ENCODE measurements at regions not wholly inside any gene's neighbourhood (a gene's known extent, or its start where the extent isn't known, plus 50 kb on each side); places are given as distances from the start of the nearest gene placed in this dataset.

DNA sequence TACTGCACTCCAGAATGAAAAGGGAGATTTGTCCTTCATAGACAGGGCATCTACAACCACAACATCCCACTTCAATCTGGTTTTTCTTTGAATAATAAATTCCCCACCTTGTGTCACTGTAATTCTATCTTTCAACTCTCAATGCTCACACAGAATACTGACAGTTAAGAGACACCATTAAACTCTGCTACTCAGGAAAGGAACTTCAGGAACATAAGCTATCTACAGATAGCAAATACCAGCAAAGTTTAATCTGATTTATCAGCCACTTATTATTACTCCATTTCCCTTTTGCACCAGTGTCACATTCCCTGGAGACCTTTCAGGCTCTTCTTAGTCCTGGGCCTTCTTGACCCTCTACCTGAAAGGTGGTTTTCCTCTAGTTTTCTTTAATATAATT is 152.0 kb upstream of the LPP start:
- Histone ChIP-seq H3K9me3 (no peaks in the 10 kb centered on the region), H3K36me3 (ENCODE audit: low read depth) (no peaks in the 10 kb centered on the region), H3K4me3 (no peak overlapping the region), H3K4me1 (ENCODE audit: low read depth) (peaks cover 32% of the 10 kb centered on the region)
- ATAC-seq (no peak), DNase-seq (no peak)
- TF ChIP-seq, protein P1, sequence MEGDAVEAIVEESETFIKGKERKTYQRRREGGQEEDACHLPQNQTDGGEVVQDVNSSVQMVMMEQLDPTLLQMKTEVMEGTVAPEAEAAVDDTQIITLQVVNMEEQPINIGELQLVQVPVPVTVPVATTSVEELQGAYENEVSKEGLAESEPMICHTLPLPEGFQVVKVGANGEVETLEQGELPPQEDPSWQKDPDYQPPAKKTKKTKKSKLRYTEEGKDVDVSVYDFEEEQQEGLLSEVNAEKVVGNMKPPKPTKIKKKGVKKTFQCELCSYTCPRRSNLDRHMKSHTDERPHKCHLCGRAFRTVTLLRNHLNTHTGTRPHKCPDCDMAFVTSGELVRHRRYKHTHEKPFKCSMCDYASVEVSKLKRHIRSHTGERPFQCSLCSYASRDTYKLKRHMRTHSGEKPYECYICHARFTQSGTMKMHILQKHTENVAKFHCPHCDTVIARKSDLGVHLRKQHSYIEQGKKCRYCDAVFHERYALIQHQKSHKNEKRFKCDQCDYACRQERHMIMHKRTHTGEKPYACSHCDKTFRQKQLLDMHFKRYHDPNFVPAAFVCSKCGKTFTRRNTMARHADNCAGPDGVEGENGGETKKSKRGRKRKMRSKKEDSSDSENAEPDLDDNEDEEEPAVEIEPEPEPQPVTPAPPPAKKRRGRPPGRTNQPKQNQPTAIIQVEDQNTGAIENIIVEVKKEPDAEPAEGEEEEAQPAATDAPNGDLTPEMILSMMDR (IDR thresholded peaks at IDR 0.05), result no peak
- intact Hi-C loops (cut with DNase I, micrococcal nuclease), result no loop called here

DNA sequence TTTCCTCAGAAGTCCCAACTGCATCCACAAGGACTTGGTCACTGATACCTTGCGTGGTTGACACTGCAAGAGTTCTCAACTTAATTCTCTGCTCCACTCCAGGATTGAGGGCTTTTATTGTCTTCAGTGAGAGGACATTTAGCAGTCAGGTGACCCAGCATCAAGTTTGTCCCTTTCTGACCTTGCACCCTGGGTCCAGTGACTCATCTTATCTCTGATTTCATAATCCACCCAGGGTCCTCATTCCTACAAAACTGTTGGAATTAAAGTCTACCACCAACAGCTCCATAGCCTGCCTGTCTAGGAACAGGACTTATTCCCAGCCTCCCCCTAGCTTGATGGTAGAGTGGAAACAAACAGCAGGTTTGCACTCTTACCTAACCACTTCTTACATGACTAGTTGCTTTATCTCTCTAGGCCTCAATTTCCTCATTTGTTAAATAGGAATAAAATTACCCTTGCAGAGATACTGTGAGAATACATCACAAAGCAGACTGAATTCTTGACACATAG is 151.3 kb upstream of the LPP start:
- no peak for DNase-seq
- peaks cover 32% of the 10 kb centered on the region for H3K4me1 ChIP-seq (ENCODE audit: low read depth)

DNA sequence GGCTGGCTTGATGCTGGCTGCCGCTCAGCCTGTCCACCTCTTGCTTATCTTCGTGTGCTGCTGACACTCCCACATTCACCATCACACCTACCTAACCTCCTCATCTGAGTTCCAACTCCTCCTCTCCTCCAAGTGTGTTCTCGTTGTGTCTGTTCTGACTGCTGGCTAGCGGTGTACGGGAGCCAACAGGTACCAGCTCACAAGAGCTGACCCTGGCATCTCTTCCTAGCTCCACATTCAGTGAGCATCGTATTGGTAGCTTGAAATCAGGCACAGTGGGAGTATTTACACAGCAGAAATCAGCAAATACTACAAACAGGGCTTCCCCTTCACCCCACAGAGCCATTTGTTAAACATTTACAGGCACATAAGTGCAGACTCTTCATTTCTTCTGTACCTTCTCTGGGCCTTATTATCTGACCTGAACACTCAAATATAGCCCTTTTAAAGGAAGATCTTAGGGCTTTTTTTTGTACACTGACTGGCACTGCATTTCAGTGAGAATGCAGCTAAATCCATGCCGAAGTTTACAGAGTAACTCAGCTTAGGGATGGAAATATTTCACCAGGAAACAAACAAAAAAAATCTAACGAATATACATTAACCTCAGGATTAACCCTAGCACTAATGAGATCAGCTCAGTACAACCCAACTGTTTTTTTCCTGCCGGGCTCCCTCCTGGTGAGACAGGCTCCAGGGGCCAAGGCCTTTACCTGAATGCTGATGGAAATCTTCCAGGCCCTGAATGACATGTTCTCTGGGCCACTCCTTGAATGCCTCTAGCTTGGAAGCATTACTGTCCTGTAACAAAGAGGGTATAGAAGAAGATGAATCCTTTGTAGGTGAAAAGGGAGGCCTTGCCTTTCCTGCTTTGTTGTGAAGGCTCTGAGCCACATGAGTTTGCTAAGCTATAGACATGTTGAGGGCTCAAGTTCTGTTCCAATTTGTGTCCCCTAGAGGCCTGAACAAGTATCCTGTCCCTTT is 150.5 kb upstream of the LPP start:
- ATAC-seq (peak; percentile 70), DNase-seq (peak in 1 of 3 donors; percentile 61)
- Histone ChIP-seq H3K4me1 (ENCODE audit: low read depth) (peaks cover 27% of the 10 kb centered on the region), H3K4me3 (no peak overlapping the region), H3K9me3 (no peaks in the 10 kb centered on the region), H3K36me3 (ENCODE audit: low read depth) (no peaks in the 10 kb centered on the region)
- TF ChIP-seq, protein P1 (IDR thresholded peaks at IDR 0.05), result no peak
- intact Hi-C loops (cut with DNase I, micrococcal nuclease), result no loop called here

More for the DNA sequence above, 151.3 kb upstream of the LPP start:
- ATAC-seq, result no peak
- H3K36me3 ChIP-seq (ENCODE audit: low read depth), result no peaks in the 10 kb centered on the region
- TF ChIP-seq, protein P1 (IDR thresholded peaks at IDR 0.05), result no peak
- no peak overlapping the region for H3K4me3 ChIP-seq
- H3K9me3 ChIP-seq, result no peaks in the 10 kb centered on the region
- intact Hi-C loops (cut with DNase I, micrococcal nuclease), result no loop called here

DNA sequence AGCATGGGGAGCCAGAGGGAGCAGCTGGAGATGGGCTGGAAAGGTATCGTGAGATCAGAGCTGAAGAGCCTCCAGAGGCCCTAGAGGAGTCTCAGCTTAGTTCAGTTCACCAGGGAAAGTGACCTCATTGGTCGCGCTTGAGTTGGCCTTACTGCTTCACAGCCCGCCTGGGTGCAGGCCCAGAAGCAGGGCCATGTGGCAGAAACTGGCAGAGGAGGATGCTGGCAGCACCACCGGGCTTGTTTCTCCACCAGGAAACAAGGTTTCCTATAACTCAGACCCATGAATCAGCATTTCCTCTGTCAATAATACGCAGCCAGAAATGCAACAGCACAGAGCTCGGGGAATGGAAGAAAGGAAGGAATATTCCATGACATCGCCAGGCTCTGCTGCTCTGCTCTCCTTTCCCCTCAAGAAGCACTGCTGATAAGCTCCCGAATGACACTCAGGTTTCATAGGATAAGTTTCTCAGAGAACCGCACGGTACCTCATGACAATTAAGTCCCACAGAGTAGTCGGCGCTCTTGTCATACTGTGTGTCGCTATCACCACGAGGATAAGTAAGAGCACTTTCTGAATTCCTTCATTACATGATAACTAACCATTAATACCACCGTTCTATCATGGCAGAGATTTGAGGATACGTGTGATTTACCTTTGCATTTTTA is 147.1 kb upstream of the LPP start:
- ATAC-seq (no peak), DNase-seq (no peak)
- no peaks in the 10 kb centered on the region for H3K36me3 ChIP-seq (ENCODE audit: low read depth)
- no peaks in the 10 kb centered on the region for H3K9me3 ChIP-seq
- TF ChIP-seq, protein P1 (IDR thresholded peaks at IDR 0.05), result no peak
- peaks cover 14% of the 10 kb centered on the region for H3K4me1 ChIP-seq (ENCODE audit: low read depth)
- intact Hi-C loops (cut with DNase I, micrococcal nuclease), result no loop called here
- no peak overlapping the region for H3K4me3 ChIP-seq

DNA sequence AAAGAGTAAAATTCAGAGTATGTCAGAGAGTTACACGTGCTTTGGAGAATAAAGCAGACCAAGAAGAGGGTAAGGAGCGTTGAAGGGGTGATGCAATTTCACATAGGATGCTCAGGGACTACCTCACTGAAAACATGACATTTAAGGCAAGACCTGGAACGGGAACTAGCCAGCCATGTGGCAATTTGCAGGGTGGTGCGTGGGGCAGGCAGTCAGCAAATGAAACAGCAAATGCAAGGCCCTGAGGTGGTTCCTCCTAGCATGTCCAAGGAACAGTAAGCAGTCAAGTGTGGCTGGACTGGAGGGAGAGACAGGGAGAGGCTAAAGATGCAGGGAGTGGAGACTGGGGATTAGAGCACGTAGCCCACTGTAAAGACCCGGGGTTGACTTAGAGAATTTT is 146.1 kb upstream of the LPP start:
- peaks cover 10% of the 10 kb centered on the region for H3K4me1 ChIP-seq (ENCODE audit: low read depth)
- no peaks in the 10 kb centered on the region for H3K9me3 ChIP-seq
- H3K4me3 ChIP-seq, result no peak overlapping the region
- no peaks in the 10 kb centered on the region for H3K36me3 ChIP-seq (ENCODE audit: low read depth)
- DNase-seq (no peak), ATAC-seq (no peak)
- TF ChIP-seq, protein P1 (IDR thresholded peaks at IDR 0.05), result no peak
- intact Hi-C loops (cut with DNase I, micrococcal nuclease), result no loop called here
